GM21786 (cell line): ENCODE measurements at regions not wholly inside any gene's neighbourhood (a gene's known extent, or its start where the extent isn't known, plus 50 kb on each side); places are given as distances from the start of the nearest gene placed in this dataset.

Experiments used
- ATAC-seq: cut with Tn5 transposase; IDR thresholded peaks from one replicate; pipeline ENCODE4 v1.9.1; 2021; ENCODE audit not compliant: unreplicated experiment

GRCh38 chr3:22565393-22565792 lies 637.7 kb upstream of the UBE2E2 start:
- ATAC-seq: no peak

GRCh38 chr3:22568285-22568684 lies 634.8 kb upstream of the UBE2E2 start:
- no peak for ATAC-seq

DNA sequence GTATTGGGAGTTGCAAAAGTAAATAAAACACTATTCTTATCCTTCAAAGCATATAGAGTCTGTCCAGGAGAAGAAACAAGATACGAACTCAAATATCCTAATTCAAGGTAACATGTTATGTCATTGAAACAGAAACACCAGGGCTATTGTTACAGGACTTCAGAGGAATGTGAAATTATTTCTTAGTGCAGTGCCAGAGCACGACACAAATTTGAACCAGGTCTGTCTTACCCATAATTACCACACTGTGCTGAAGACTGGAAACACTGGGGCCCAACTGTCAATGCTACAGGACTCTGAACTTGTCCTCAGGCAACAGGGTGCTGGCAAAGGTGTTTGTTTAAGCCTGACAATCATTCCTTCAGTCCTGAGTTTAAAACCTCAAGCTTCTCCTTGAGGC lies 633.6 kb upstream of the UBE2E2 start:
- ATAC-seq: no peak

DNA sequence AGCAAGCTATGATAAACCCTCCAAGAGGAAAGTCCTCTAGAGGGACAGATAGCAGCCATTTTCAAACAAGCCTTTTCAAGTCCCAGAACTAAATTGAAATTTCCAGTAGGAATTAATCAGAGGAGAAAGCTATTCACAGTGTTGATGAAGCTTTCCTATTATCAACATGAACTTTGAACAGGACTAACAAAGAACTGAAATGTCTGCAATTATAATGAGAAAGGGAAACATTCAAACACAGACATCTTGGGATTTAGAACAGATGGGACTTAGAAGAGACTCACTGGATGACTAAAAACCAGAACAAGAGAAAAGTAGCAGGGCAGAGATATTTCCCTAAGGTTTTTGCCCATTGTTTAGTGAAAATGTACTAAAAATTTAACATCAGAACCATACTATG lies 622.1 kb upstream of the UBE2E2 start:
- ATAC-seq: no peak

DNA sequence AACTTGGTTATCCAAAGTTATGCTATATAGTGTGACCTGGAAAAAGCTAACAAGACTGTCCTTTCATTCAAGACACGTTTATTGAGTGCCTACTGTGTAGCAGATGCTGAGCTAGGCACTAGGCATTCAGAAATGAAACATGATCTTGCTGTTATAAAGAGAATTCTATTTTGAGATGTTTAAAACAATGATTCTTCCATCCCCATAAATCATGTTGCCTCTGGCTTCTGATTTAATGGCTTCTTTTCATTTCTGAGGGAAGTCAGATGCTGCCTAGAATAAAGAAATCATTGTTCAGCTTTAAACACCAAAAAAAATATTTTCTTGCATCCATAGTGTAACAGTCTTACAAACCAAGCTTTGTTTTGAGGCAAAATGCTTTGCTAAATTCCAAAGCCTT lies 620.9 kb upstream of the UBE2E2 start:
- ATAC-seq: no peak

GRCh38 chr3:22585504-22585903 lies 617.6 kb upstream of the UBE2E2 start:
- no peak for ATAC-seq

GRCh38 chr3:22585911-22586310 lies 617.2 kb upstream of the UBE2E2 start:
- ATAC-seq: no peak

DNA sequence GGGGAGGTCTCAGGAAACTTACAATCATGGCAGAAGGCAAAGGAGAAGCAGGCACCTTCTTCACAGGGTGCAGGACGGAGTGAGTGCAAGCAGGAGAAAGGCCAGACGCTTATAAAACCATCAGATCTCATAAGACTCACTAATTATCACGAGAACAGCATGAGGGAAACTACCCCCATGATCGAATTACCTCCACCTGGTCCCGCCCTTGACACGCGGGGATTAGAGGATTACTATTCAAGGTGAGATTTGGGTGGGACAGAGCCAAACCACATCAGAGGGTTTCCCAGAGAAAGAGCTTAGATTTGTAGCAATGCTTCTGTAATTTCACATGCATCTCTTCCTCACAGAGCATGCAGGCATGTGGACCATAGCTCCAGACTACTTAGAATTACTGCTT lies 615.7 kb upstream of the UBE2E2 start:
- ATAC-seq: no peak

GRCh38 chr3:22593638-22594037 lies 609.5 kb upstream of the UBE2E2 start:
- ATAC-seq: no peak

DNA sequence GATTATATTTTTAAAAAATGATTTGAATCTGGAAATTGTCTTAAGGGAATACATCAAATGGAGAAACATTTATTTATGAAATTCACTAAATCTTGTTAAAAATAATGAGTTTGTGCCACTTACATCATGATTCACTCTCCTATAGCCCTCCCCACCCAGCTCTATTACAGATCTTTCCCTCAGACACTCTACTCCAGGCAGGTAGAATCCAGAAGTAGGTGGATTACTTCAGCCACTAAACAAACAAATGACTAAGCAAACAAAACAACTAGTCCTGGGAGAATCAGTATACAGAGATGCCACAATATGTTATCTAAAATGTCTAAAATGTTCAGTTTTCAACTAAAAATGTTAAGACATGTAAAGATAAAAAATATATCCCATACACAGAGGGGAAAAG lies 608.1 kb upstream of the UBE2E2 start:
- ATAC-seq: no peak

DNA sequence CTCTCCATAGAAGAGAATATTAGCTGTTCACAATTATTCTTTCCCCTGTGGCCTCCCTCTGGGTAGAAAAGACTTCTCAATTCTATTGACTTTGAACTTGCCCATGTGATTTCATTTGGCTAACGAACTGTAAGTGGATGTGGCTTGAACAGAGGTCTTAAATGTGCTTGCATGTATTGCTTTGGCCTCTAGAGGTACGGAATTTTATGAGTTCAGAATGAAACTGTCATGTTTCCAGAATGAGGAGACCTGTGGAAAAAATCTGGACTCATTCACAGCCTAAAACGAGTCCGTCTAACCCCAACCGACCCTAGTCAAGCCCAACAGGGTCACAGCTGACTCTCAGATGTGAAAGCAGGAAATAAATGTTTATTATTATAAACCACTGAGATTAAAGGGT lies 596.7 kb upstream of the UBE2E2 start:
- ATAC-seq: no peak

DNA sequence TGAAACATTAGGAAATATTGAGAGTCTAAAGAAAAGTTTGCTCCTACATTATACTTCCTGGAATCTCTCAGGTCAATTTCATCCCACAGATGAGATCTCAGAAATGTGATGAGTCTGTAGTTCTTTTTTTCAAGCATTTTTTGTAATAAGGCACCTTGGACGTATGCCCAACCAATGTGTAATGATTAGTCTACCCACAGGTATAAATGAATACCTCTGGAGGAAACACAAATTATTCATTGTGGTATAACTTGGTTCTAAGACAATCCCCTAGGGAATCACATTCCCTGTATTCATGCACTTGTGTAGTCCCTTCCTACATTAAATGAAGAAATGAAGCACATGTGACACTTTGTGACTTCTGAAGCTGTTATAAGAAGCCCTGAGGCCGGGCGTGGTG lies 596.2 kb upstream of the UBE2E2 start:
- no peak for ATAC-seq

- no peak for ATAC-seq
These were observed 595.0 kb upstream of the UBE2E2 start for GRCh38 chr3:22608093-22608492.

DNA sequence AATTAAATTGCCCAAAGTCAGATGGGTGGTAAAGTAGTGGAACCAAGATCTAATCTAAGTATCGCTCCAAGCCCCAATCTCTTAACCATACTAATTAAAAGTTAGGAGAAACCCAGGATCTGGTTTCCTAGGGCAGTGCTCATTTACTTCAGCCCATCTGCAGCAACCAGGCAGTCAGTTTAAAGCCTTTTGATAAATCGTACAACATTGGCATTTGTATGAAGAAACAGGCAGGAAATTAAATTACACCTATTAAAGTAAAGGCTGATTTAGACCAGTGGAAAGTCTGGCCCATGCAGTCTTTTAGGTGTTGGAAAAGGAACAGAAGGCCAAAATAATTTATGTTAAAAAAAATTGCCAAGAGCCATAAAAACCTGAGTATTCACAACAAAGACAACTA lies 594.4 kb upstream of the UBE2E2 start:
- ATAC-seq: no peak

DNA sequence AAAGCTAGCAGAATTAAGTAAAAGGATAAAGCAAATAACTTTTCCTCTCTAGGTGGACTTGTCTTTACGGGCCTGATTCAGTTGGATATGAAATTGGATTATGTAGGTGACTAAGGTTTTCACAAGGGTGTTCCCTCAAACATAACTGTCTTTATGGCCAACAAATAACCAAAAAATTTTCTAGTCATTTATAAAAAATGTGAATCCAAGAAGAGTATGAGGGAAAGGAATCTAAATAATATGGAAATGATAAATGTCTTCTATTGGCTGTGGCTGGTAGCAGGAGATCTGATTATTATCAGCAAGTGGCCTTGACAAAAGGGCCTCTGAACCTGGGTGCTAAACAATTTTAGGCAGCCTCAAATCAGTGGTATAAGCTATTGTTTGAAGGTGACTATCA lies 594.0 kb upstream of the UBE2E2 start:
- ATAC-seq: no peak

GRCh38 chr3:22612927-22613326 lies 590.2 kb upstream of the UBE2E2 start:
- no peak for ATAC-seq

DNA sequence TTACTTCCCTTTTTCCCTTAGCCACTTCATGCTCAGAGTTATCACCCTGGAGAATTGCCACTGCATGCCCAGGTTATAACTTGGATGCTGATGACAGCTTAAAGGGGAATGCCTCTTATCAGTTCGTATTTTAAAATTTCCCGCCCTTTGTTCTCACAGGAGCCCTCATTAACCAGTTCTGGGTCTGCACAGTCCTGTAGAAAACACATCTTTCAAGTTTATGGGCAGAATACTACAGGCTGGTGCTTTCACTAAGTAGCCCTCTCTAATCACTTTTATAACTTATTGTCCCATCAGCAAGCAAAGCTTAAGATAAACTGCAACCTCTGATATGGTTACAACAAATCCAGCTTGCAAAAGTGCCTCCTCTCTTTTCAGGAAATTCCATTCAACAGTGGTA lies 587.3 kb upstream of the UBE2E2 start:
- ATAC-seq: no peak

DNA sequence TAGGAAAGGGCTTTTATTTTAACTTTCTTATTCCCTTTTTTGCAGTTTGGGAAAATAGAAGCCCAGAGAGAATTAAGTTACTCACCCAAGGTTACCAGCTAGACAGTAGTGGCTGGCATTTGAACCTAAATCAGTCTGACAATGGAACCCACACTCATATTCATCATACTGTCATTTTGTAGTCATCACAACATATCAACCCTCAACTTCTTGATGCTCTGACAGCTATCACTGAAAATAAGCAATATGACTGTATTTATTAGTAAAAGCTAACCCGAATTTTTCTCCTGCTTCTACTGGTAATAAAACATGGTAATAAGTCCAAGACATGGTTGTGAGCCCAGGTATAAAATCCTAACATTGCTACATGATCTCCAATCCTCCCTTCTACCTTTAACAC lies 585.8 kb upstream of the UBE2E2 start:
- ATAC-seq: no peak

- ATAC-seq: no peak
These were observed 582.6 kb upstream of the UBE2E2 start for GRCh38 chr3:22620498-22620897.

DNA sequence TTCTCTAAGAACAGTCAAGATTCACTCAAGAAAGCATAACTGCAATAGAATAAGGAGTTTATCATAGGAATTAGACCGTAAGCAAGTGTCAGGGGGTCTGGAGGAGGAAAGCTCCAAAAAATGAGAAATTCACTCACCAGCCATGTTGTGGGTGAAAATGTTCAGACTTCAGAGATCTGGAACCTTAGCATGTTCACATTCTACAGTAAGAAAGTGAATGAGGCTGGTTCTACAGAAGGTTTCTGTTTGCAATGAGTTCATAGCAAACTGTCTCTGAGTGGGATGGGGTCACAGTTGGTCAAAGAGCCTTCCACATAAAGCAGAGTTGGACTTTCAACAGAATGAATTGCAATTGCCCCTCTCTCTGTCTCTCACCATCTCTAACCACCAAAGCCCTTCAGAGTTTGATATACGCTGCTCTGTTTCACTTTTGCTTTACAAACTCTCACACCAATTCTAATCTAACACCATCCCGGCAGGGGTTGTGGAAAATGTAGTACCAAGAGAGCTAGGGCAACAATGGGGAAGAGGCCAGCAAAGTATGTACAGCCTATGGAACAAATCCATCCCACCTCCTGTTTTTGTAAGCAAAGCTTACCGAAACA lies 581.8 kb upstream of the UBE2E2 start:
- no peak for ATAC-seq

GRCh38 chr3:22627993-22628499 lies 575.1 kb upstream of the UBE2E2 start:
- no peak for ATAC-seq

DNA sequence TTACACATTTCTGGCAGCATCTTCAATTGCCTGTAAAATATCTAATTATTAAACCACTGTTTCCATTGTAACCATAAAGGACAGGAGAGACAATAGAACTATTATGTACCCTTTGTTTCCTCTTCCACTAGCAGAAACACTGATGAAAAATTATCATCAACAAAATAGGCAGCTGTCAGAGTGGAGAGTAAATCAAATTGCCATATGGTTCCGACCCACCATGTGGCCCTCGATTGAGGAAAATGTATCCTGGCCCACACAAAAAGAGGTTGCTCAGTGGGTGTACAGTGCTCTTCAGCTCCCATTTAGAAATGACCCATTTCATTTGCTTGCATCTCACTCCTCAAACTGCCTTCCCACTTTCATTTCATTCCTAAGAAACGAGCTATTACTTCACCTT lies 570.6 kb upstream of the UBE2E2 start:
- ATAC-seq: no peak

- ATAC-seq: no peak
These were observed 568.7 kb upstream of the UBE2E2 start for GRCh38 chr3:22634433-22634832.
